ENCODE measurements at regions not wholly inside any gene's neighbourhood (a gene's known extent, or its start where the extent isn't known, plus 50 kb on each side); places are given as distances from the start of the nearest gene placed in this dataset.

DNA sequence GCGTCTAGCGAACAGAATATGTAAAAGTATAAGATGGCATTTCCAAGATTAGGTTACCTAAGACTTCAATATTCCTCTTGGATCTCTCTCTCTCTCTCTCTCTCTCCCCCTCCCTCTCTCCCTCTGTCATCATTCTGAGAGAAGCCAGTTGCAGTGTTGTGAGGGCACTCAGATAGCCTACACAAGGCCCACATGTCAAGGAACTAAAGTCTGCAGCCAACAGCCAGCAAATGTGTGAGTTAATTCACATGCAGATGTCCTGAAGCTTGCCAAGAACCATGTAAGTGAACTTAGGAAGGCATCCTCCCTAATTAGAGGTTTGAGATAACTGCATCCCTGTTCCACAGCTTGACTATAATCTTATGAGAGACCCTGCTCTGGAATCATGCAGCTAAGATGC is 822.9 kb upstream of the PRR20A start (continued):
- TF ChIP-seq, protein P1, sequence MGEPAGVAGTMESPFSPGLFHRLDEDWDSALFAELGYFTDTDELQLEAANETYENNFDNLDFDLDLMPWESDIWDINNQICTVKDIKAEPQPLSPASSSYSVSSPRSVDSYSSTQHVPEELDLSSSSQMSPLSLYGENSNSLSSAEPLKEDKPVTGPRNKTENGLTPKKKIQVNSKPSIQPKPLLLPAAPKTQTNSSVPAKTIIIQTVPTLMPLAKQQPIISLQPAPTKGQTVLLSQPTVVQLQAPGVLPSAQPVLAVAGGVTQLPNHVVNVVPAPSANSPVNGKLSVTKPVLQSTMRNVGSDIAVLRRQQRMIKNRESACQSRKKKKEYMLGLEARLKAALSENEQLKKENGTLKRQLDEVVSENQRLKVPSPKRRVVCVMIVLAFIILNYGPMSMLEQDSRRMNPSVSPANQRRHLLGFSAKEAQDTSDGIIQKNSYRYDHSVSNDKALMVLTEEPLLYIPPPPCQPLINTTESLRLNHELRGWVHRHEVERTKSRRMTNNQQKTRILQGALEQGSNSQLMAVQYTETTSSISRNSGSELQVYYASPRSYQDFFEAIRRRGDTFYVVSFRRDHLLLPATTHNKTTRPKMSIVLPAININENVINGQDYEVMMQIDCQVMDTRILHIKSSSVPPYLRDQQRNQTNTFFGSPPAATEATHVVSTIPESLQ (CRISPR knock-in tag; IDR thresholded peaks at IDR 0.05): no peak
- TF ChIP-seq RORB (CRISPR knock-in tag; IDR thresholded peaks at IDR 0.05) (no peak), NR3C1 (CRISPR knock-in tag; conservative IDR thresholded peaks at IDR 0.05; ENCODE audit: low read depth) (no peak), TCF7 (CRISPR knock-in tag; IDR thresholded peaks at IDR 0.05; ENCODE audit: low read depth) (no peak), GTF2I (CRISPR knock-in tag; conservative IDR thresholded peaks at IDR 0.05) (no peak)
- TF ChIP-seq, protein P2, sequence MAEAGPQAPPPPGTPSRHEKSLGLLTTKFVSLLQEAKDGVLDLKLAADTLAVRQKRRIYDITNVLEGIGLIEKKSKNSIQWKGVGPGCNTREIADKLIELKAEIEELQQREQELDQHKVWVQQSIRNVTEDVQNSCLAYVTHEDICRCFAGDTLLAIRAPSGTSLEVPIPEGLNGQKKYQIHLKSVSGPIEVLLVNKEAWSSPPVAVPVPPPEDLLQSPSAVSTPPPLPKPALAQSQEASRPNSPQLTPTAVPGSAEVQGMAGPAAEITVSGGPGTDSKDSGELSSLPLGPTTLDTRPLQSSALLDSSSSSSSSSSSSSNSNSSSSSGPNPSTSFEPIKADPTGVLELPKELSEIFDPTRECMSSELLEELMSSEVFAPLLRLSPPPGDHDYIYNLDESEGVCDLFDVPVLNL (CRISPR knock-in tag; IDR thresholded peaks at IDR 0.05; ENCODE audit: borderline replicate concordance, low read depth): no peak

DNA sequence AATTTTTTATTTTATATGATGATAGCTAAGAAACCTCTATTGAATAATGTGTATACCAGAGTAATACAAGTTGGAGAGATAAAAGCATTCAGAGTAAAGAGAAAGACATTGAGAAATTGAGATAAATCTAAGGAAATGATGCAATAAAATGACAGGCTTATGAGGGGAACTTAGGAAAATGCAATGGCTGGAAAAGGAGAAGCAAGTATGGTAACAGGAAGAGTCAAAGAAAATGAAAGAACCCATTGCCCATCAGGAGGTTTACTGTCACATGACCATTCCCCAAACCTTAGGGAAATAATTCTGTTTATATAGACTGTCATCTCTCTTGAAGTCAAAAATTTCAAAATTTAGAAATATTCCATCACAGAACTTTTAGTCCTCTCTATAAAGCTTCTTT is 808.0 kb upstream of the PRR20A start:
- Mint-ChIP-seq H3K36me3 (no peaks in the 10 kb centered on the region), H3K27me3 (ENCODE audit: low read depth) (no peaks in the 10 kb centered on the region), H3K4me1 (no peaks in the 10 kb centered on the region), H3K27ac (no peak overlapping the region), H3K4me3 (no peak overlapping the region), H3K9me3 (no peaks in the 10 kb centered on the region)
- DNase-seq (ENCODE audit: low spot score) (no peak), ATAC-seq (no peak)
- TF ChIP-seq, protein P3, sequence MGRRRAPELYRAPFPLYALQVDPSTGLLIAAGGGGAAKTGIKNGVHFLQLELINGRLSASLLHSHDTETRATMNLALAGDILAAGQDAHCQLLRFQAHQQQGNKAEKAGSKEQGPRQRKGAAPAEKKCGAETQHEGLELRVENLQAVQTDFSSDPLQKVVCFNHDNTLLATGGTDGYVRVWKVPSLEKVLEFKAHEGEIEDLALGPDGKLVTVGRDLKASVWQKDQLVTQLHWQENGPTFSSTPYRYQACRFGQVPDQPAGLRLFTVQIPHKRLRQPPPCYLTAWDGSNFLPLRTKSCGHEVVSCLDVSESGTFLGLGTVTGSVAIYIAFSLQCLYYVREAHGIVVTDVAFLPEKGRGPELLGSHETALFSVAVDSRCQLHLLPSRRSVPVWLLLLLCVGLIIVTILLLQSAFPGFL (CRISPR knock-in tag; IDR thresholded peaks at IDR 0.05; ENCODE audit: borderline replicate concordance): no peak
- TF ChIP-seq GABPB1 (CRISPR knock-in tag; IDR thresholded peaks at IDR 0.05) (no peak), ZNF671 (CRISPR knock-in tag; IDR thresholded peaks at IDR 0.05) (no peak), SOX15 (CRISPR knock-in tag; IDR thresholded peaks at IDR 0.05) (no peak), ZBTB21 (CRISPR knock-in tag; IDR thresholded peaks at IDR 0.05; ENCODE audit: borderline replicate concordance) (no peak)
- TF ChIP-seq, protein P4, sequence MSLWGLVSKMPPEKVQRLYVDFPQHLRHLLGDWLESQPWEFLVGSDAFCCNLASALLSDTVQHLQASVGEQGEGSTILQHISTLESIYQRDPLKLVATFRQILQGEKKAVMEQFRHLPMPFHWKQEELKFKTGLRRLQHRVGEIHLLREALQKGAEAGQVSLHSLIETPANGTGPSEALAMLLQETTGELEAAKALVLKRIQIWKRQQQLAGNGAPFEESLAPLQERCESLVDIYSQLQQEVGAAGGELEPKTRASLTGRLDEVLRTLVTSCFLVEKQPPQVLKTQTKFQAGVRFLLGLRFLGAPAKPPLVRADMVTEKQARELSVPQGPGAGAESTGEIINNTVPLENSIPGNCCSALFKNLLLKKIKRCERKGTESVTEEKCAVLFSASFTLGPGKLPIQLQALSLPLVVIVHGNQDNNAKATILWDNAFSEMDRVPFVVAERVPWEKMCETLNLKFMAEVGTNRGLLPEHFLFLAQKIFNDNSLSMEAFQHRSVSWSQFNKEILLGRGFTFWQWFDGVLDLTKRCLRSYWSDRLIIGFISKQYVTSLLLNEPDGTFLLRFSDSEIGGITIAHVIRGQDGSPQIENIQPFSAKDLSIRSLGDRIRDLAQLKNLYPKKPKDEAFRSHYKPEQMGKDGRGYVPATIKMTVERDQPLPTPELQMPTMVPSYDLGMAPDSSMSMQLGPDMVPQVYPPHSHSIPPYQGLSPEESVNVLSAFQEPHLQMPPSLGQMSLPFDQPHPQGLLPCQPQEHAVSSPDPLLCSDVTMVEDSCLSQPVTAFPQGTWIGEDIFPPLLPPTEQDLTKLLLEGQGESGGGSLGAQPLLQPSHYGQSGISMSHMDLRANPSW (CRISPR knock-in tag; conservative IDR thresholded peaks at IDR 0.05; ENCODE audit: low read depth): no peak
- CTCF ChIA-PET: no interaction called here
- POLR2A ChIA-PET: no interaction called here

DNA sequence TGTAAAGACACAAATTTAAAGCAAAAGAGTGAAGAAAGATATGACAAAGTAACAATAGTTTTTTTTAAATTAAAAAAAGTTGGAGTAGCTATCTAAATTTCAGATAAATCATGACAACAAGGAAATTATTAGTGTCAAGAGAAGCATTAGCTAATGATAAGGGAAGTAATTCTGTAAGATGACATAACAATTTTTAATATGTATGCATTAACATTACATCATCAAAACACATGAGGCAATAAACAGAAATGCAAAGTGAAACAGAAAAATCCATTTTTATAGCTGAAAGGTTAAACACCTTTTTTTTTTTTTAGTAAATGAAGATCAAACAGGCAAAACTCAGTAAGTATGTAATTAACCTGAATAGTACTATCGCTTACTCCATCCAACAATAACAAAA is 804.9 kb upstream of the PRR20A start:
- CTCF ChIA-PET: no interaction called here
- H3K4me1 Mint-ChIP-seq: 0 out of 2 replicates have a peak, but pooled peaks cover 2% of the 10 kb centered on the region
- no peak overlapping the region for H3K27ac Mint-ChIP-seq
- no peaks in the 10 kb centered on the region for H3K36me3 Mint-ChIP-seq
- H3K27me3 Mint-ChIP-seq (ENCODE audit: low read depth): no peaks in the 10 kb centered on the region
- DNase-seq (ENCODE audit: low spot score): no peak
- H3K4me3 Mint-ChIP-seq: no peak overlapping the region
- peaks cover 3% of the 10 kb centered on the region; the same call in 1 of the 2 replicates for H3K9me3 Mint-ChIP-seq
- POLR2A ChIA-PET: no interaction called here
- no peak for ATAC-seq
- TF ChIP-seq, protein P5, sequence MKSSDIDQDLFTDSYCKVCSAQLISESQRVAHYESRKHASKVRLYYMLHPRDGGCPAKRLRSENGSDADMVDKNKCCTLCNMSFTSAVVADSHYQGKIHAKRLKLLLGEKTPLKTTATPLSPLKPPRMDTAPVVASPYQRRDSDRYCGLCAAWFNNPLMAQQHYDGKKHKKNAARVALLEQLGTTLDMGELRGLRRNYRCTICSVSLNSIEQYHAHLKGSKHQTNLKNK (CRISPR knock-in tag; IDR thresholded peaks at IDR 0.05): no peak
- no peak for TF ChIP-seq SMAD4 (CRISPR knock-in tag; IDR thresholded peaks at IDR 0.05)
- TF ChIP-seq, protein P3 (CRISPR knock-in tag; IDR thresholded peaks at IDR 0.05; ENCODE audit: borderline replicate concordance): no peak
- TF ChIP-seq CREM (CRISPR knock-in tag; IDR thresholded peaks at IDR 0.05): no peak
- TF ChIP-seq TP53 (CRISPR knock-in tag; IDR thresholded peaks at IDR 0.05): no peak
- no peak for TF ChIP-seq FOXK1 (CRISPR knock-in tag; IDR thresholded peaks at IDR 0.05)
- TF ChIP-seq, protein P6, sequence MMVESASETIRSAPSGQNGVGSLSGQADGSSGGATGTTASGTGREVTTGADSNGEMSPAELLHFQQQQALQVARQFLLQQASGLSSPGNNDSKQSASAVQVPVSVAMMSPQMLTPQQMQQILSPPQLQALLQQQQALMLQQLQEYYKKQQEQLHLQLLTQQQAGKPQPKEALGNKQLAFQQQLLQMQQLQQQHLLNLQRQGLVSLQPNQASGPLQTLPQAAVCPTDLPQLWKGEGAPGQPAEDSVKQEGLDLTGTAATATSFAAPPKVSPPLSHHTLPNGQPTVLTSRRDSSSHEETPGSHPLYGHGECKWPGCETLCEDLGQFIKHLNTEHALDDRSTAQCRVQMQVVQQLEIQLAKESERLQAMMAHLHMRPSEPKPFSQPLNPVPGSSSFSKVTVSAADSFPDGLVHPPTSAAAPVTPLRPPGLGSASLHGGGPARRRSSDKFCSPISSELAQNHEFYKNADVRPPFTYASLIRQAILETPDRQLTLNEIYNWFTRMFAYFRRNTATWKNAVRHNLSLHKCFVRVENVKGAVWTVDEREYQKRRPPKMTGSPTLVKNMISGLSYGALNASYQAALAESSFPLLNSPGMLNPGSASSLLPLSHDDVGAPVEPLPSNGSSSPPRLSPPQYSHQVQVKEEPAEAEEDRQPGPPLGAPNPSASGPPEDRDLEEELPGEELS (CRISPR knock-in tag; IDR thresholded peaks at IDR 0.05): no peak
- TF ChIP-seq, protein P7, sequence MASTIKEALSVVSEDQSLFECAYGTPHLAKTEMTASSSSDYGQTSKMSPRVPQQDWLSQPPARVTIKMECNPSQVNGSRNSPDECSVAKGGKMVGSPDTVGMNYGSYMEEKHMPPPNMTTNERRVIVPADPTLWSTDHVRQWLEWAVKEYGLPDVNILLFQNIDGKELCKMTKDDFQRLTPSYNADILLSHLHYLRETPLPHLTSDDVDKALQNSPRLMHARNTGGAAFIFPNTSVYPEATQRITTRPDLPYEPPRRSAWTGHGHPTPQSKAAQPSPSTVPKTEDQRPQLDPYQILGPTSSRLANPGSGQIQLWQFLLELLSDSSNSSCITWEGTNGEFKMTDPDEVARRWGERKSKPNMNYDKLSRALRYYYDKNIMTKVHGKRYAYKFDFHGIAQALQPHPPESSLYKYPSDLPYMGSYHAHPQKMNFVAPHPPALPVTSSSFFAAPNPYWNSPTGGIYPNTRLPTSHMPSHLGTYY (CRISPR knock-in tag; IDR thresholded peaks at IDR 0.05): no peak
